GM18951 (cell line): ENCODE measurements at regions not wholly inside any gene's neighbourhood (a gene's known extent, or its start where the extent isn't known, plus 50 kb on each side); places are given as distances from the start of the nearest gene placed in this dataset.

Experiments
- POLR2A ChIP-seq: IDR thresholded peaks from 4 replicates; pipeline ENCODE4 v1.6.1; 2011; ENCODE audit warnings: mild to moderate bottlenecking; ENCODE audit not compliant: insufficient read length, insufficient read depth; ENCODE audit errors: extremely low read depth
- in situ Hi-C: fragments of 300-500 bp; cut with MboI; formaldehyde crosslinking; loops from one replicate; pipeline ENCODE4 v1.12.0; 2022; ENCODE audit warnings: low sequenced_read_pairs, mixed read lengths, inconsistent platforms; ENCODE audit not compliant: unreplicated experiment

GRCh38 chr6:21404577-21404976 is 189.0 kb upstream of the SOX4 start:
- TF ChIP-seq POLR2A = no peak
- in situ Hi-C loops = no loop called here

- in situ Hi-C loops = no loop called here
- TF ChIP-seq POLR2A = no peak
Measured at GRCh38 chr6:21406316-21406715, 187.2 kb upstream of the SOX4 start.

GRCh38 chr6:21409231-21409630 is 184.3 kb upstream of the SOX4 start:
- in situ Hi-C loops = no loop called here
- no peak for TF ChIP-seq POLR2A

- TF ChIP-seq POLR2A = no peak
- in situ Hi-C loops = no loop called here
Measured at GRCh38 chr6:21413428-21413827, 180.1 kb upstream of the SOX4 start.

GRCh38 chr6:21414065-21414464 is 179.5 kb upstream of the SOX4 start:
- no peak for TF ChIP-seq POLR2A
- in situ Hi-C loops = no loop called here

- TF ChIP-seq POLR2A = no peak
- in situ Hi-C loops = no loop called here
Measured at GRCh38 chr6:21420146-21420878, 173.2 kb upstream of the SOX4 start.

- TF ChIP-seq POLR2A = no peak
- in situ Hi-C loops = no loop called here
Measured at GRCh38 chr6:21420926-21421325, 172.6 kb upstream of the SOX4 start.

GRCh38 chr6:21423106-21423854 is 170.3 kb upstream of the SOX4 start:
- in situ Hi-C loops = no loop called here
- no peak for TF ChIP-seq POLR2A

GRCh38 chr6:21426841-21427490 is 166.6 kb upstream of the SOX4 start:
- in situ Hi-C loops = loop anchor here (25.0 kb wide), 1 partner anchor 865 kb away; no protein-coding TSS in a partner anchor
- TF ChIP-seq POLR2A = no peak

GRCh38 chr6:21429291-21429690 is 164.3 kb upstream of the SOX4 start:
- no peak for TF ChIP-seq POLR2A
- in situ Hi-C loops = loop anchor here (25.0 kb wide), 1 partner anchor 867 kb away; no protein-coding TSS in a partner anchor

GRCh38 chr6:21431526-21431925 is 162.0 kb upstream of the SOX4 start:
- TF ChIP-seq POLR2A = no peak
- in situ Hi-C loops = loop anchor here (25.0 kb wide), 1 partner anchor 869 kb away; no protein-coding TSS in a partner anchor

- in situ Hi-C loops = loop anchor here (25.0 kb wide), 1 partner anchor 874 kb away; no protein-coding TSS in a partner anchor
- no peak for TF ChIP-seq POLR2A
Measured at GRCh38 chr6:21436625-21437024, 156.9 kb upstream of the SOX4 start.

GRCh38 chr6:21437581-21437980 is 156.0 kb upstream of the SOX4 start:
- no peak for TF ChIP-seq POLR2A
- in situ Hi-C loops = loop anchor here (25.0 kb wide), 1 partner anchor 875 kb away; no protein-coding TSS in a partner anchor
